ENCODE measurements at regions not wholly inside any gene's neighbourhood (a gene's known extent, or its start where the extent isn't known, plus 50 kb on each side); places are given as distances from the start of the nearest gene placed in this dataset.
"Not testable (repeated sequence)": the region's sequence is repeated elsewhere in the genome, so short reads cannot be mapped to it uniquely, and the experiment has no call there.

- no peak for DNase-seq (ENCODE audit: extremely low read depth in 1 of 2, low read depth in 1 of 2)
These were observed 160.2 kb downstream of the ADSS2 start for GRCh38 chr1:244291236-244292201.

DNA sequence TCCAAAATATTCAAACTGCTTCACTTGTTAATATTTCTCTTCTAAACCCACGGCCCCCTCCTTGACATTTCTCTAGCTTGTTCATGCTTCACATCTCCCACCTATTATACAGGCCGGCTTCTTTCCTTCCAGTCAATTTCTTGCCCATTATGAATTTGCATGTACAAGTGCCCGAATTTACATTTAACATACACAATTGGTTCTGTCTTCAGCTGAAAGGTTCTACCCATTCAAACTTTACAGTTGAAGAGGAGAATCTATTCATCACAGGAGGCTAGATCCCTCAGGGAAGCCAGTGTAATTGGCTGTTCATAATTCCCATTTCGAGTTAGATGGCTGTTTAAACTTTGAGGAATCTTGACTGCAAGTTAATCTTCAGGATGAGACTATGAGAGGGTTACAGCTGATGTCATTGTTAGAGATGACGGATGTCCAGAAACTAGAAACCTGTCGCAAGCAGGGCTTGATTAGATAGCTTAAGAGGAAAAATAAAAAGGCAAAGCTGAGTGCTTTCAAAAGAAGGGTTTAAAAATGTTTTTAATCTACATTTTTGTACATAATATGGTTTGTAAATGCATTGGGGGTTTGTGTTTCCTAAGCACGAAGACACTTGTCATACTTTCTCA, 157.0 kb downstream of the ADSS2 start:
- no peak for DNase-seq (ENCODE audit: extremely low read depth in 1 of 2, low read depth in 1 of 2)

DNA sequence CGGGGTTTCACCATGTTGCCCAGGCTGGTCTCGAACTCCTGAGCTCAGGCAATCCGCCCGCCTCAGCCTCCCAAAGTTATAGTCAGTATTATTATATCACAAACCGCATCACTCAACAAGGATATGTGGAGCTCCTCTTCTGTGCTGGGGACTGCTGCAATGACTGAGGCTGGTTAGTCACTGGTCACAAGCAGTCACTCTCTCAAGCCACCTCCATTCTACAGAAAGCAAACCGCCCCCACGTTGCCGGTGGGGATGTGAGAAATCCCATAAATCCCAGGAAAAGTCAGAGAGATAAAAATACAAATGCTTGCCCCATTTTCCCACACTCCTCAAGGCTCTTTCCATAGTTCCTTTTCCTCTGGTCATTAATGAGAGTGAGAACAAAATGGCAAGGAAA, 155.7 kb downstream of the ADSS2 start:
- DNase-seq (ENCODE audit: extremely low read depth in 1 of 2, low read depth in 1 of 2): no peak

- no peak for DNase-seq (ENCODE audit: extremely low read depth in 1 of 2, low read depth in 1 of 2)
These were observed 155.3 kb downstream of the ADSS2 start for GRCh38 chr1:244296447-244296846.

DNA sequence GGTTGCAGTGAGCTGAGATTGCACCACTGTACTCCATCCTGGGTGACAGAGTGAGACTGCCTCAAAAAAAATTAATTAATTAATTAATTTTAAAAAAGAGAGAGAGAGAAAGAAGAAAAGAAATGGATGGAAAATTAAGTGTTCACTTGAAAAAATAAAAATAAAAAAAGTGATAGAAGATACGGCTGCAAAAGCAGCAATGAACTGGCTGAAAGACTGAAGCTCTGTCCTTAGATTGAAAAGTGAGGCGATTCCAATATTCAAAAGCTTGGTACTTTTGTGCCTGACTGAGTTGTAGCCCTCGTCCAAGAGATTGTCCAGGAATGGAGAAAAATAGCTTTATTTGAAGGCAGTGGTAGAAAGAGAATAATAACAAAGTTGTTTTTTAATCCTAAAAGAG, 154.6 kb downstream of the ADSS2 start:
- no peak for DNase-seq (ENCODE audit: extremely low read depth in 1 of 2, low read depth in 1 of 2)

DNA sequence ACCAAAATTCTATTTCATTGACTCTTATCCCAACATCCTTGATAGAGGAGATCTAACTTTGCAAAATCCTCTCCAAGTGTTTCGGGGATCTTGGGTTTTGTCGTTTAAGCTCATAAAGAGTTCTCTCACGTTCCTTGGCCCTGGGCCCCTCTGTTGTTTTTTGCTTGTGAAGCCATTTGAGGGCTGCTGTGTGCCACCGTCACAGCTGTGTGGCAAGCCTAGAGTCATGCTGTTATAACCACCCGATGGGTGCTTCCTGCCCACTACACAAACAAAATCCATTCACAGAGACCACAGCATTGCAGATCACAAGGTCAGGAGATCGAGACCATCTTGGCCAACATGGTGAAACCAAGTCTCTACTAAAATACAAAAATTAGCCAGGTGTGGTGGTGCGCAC, 154.1 kb downstream of the ADSS2 start:
- no peak for DNase-seq (ENCODE audit: extremely low read depth in 1 of 2, low read depth in 1 of 2)

DNA sequence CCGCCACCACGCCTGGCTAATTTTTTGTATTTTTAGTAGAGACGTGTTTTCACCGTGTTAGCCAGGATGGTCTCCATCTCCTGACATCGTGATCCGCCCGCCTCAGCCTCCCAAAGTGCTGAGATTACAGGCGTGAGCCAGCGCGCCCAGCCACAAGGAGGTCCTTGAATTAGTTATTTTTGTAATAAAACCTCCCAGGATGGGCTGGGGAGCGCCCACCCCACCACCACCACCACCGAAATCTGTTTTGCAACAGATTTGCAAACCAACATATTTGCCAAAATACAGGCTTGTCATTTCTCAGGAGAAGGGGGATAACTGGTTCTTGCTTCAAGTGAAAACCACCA, 151.7 kb downstream of the ADSS2 start:
- DNase-seq (ENCODE audit: extremely low read depth in 1 of 2, low read depth in 1 of 2): not testable (repeated sequence)

DNA sequence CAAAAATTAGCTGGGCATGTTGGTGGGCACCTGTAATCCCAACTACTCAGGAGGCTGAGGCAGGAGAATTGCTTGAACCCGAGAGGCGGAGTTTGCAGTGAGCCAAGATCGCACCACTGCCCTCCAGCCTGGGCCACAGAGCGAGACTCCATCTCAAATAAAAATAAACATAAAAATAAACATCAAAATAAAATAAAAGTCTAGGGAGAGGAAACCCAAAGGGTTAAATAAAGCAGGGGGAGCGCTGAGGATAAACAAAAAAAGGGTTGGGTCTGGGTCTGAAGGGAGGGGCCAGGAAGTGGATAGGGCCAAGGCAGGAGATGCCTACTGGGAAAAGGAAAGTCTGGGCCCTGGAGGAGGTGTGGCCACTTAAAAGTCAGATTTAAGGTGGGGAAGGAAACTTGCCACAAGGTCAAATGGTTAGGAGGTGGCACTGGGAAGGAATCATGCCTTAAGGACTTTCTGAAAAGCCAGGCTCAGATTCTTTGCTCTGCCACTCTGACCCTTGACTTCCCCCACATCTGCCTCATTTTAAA, 150.0 kb downstream of the ADSS2 start:
- DNase-seq (ENCODE audit: extremely low read depth in 1 of 2, low read depth in 1 of 2): no peak

DNA sequence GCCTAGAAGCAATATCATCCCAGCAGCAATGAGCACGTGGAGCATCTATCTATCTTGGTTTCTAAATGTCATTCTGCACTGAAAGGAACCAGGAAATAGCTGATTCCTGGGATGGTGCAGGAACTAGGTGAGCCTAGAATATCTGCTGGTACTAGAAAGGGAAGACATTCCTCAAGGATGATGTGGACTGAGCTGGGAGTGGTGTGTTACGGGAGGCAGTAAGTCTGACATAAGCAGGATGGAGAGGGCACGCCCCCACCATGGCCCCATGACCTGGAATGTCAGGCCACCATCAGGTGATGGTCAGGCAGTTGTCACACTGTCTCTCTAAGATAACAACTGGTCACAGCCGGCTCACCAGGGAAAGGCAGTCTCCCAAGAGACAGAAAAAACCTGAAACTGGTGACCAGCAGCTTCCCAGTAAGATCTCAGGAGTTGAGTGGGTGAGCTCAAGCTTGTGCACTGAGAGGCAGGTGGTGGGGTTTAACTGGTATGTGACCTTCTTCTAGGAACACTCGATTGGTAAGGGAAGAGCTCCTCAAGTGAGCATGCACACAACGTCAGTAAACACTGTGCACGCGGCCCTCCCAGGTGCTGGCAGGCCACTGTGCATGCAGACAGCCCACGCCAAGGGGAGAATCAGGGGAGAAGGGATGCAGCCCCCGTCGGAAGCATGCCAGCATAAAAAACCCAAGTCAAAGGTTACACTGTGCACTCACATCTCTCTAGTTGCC, 148.7 kb downstream of the ADSS2 start:
- DNase-seq (ENCODE audit: extremely low read depth in 1 of 2, low read depth in 1 of 2): no peak

DNA sequence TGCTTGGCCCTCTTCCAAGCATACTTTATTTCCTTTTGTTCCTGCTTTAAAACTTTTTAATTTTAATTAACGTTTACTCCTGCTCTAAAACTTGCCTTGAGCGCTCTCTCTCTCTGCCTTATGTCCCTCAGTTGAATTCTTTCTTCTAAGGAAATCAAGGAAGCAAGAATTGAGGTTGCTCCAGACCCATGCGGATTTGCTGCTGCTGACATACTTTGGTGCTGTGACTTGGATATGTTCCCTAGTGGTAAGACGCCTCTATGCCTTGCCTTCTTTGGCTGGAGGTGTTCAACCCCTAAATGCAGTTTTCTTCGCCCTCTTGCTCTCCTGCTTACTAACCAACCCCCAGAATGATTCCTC, 148.1 kb downstream of the ADSS2 start:
- no peak for DNase-seq (ENCODE audit: extremely low read depth in 1 of 2, low read depth in 1 of 2)

DNA sequence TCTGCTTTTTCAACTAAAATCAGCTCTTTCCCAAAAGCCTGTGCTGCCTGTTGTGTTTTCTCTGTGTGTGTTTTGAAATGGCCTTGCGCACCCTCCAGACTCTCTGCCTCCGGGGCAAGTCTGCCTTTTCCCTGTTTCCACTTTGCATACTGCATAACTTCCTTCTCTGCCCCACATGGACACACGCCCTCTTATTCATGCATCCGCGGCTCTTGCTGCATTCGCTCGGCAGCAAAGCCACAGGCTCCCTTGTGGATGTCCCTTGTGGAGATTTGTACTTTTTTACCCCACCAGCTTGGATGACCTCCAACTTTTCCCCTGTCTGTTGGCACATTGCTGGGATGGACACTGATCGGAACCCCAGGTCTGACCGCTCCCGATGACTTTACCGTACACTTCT, 147.6 kb downstream of the ADSS2 start:
- DNase-seq (ENCODE audit: extremely low read depth in 1 of 2, low read depth in 1 of 2): no peak

DNA sequence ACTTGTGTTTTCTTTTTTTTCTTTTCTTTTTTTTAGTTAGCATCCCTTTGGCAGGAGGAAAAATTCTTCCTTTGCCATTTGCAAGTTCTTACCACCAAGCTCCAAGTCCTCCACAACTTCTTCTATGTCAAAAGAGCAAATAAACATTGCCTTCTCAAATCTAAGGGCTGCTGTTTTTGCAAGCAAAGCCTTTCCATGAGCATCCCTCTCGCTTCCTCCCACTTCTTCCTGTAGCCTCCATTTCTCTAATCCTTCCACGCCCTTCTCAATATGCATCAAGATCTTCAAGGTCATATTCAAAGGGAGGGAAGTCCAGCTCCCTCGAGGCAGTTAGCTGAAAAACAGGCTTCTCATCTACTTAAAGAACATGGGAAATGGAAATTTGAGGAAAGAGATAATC, 147.1 kb downstream of the ADSS2 start:
- DNase-seq (ENCODE audit: extremely low read depth in 1 of 2, low read depth in 1 of 2): no peak

DNA sequence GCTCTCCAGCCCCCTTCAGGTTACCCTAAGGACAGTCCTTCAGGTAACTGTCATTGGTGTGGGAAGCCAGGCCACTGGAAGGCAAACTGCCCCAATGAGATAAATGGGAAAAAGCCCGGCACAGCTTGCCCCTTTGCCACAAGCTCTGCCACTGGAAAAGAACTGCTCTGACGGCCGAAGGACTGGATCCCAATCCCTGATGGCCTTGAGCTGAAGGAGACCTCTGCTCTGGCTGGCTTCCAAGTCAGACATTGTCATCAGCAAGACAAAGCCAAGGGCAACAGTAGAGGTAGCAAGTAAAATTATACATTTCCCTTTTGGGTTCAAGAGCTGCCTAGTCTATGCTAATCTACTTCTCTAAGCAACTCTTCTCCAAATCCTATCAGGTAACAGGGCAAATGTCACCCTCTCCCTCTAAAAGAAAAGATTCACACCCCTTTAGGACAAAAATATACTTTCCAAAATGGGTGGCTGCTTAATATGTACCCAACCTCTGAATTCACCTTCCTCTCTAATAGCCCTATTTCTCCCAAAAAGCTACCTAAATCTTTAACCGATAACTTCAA, 145.8 kb downstream of the ADSS2 start:
- DNase-seq (ENCODE audit: extremely low read depth in 1 of 2, low read depth in 1 of 2): no peak

DNA sequence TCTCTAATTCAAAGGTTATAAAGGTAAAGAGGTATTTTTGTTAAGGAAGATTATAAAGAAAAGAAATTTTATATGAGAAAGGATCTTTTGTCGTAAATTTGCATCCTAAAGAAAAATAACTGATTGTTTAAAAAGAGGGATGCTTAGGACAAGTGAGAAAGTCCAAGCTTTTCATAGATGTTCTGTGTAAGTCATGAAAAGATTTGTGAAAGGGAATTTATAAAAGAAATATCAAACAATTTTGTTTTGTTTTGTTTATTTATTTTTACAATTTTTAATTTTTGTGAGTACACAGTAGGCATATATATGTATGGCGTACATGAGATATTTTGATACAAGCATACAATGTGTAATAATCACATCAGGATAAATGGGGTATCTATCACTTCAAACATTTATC, 145.2 kb downstream of the ADSS2 start:
- DNase-seq (ENCODE audit: extremely low read depth in 1 of 2, low read depth in 1 of 2): no peak

- not testable (repeated sequence) for DNase-seq (ENCODE audit: extremely low read depth in 1 of 2, low read depth in 1 of 2)
These were observed 142.5 kb downstream of the ADSS2 start for GRCh38 chr1:244309191-244309590.

GRCh38 chr1:244311784-244312532, 139.8 kb downstream of the ADSS2 start:
- DNase-seq (ENCODE audit: extremely low read depth in 1 of 2, low read depth in 1 of 2): no peak

GRCh38 chr1:244313346-244313745, 138.4 kb downstream of the ADSS2 start:
- DNase-seq (ENCODE audit: extremely low read depth in 1 of 2, low read depth in 1 of 2): no peak

DNA sequence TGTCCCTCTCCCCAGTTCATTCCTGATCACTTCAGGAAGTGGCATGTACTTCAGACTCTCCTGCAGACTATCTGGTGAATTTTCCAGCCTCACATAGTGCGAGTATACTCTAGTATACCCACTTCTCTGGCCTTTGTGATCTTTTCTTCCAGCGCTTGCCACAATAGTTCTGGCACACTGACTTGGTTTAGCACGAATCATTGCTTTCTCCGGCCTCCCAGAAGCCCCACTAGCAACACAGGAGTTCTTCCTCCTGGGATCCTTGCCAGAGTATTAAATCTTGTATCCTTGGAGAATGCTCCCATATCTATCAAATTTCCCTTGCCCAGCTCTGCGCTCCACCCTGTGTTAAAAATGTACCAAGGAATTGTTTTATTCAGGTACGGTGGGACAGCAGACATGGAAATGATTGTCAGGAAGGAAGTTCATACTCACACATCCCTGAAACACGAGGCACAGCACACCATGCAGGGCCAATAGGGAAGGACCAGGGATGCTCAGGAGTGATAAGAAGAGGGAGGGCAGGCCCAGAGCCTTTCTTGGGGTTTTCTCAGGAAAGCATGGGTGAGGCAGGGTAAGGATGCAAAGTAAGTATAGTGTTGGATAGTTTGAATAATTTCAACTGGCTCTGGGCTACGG, 136.7 kb downstream of the ADSS2 start:
- DNase-seq (ENCODE audit: extremely low read depth in 1 of 2, low read depth in 1 of 2): no peak

DNA sequence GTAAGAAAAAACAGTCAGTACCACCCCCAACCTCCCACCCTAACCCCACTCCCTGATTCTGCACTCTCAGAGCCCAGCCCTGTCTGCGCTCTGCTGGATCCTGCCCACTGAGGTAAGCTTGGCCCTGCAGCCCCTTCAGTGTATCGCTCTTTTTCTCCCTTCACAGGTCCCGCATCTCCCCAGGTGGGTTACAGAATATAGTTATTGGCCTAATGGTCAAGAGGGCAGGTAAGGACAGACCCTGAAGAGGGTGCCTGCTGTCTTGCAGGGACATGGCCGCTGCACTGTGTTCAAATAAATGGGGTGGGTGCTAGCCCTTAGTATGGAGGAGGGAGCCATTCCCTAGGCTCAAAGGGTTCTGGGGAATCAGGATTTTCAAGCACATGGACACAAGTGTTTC, 135.7 kb downstream of the ADSS2 start:
- DNase-seq (ENCODE audit: extremely low read depth in 1 of 2, low read depth in 1 of 2): no peak

GRCh38 chr1:244316407-244316806, 135.3 kb downstream of the ADSS2 start:
- no peak for DNase-seq (ENCODE audit: extremely low read depth in 1 of 2, low read depth in 1 of 2)

All from activated CD8-positive, alpha-beta memory T cell treated with anti-CD3 and anti-CD28 coated beads for 1 hour (primary cell).